HCT116 (cell line): ENCODE measurements at regions not wholly inside any gene's neighbourhood (a gene's known extent, or its start where the extent isn't known, plus 50 kb on each side); places are given as distances from the start of the nearest gene placed in this dataset.

ENCODE experiments used
- ATAC-seq: fragments of 200-7000 bp; cut with Tn5 transposase; 2 replicates; pipeline ENCODE4 v1.9.1; 2020; ENCODE audit warnings: mild to moderate bottlenecking, moderate library complexity
- BruUV-seq: library from RNA; stranded (reverse); fragments of 400-500 nt; replicated peaks from 2 replicates; lab custom pipeline; 2021; lab: Mats Ljungman, UMichigan
- CTCF ChIA-PET: fragments of 300-600 bp; sonication (Branson Sonifier 250); formaldehyde crosslinking; loops from one replicate; lab custom pipeline; 2021; ENCODE audit warnings: antibody characterized with exemption; lab: Charles Lee
- POLR2A ChIA-PET: fragments of 300-600, 350-600 bp; sonication (Branson Sonifier 250); formaldehyde crosslinking; loops from one replicate; lab custom pipeline; 2021; ENCODE audit warnings: antibody characterized with exemption; lab: Charles Lee
- RAD21 ChIA-PET, 2 experiments: fragments of 300-600 bp; sonication (Branson Sonifier 250); formaldehyde crosslinking; loops; one replicate each; lab custom pipeline; 2023; ENCODE audit warnings: low total read pairs in 2 of 2; ENCODE audit not compliant: uncharacterized antibody in 2 of 2, unreplicated experiment in 2 of 2, low non-redundant PET in 1 of 2; lab: Charles Lee
- DNase-seq: peaks from one replicate; pipeline ENCODE4 v3.0.0-alpha.2; 2010; ENCODE audit warnings: low read depth, low spot score
- H2AFZ ChIP-seq: fragments of 200-600 bp; shearing (Covaris generic), sonication (generic); 2 replicates; pipeline ENCODE4 v1.6.1; 2017; ENCODE audit warnings: low read depth, mixed run types, mixed read lengths, antibody characterized with exemption, low read length; ENCODE audit not compliant: poor library complexity, severe bottlenecking
- H3K27ac ChIP-seq: 2 replicates; pipeline ENCODE4 v1.5.1; 2012; ENCODE audit warnings: low read depth, low read length
- H3K27me3 ChIP-seq: fragments of 200-600 bp; sonication (generic); 2 replicates; pipeline ENCODE4 v1.6.1; 2016; ENCODE audit warnings: mixed run types, low read length, mixed read lengths; ENCODE audit not compliant: insufficient read depth
- H3K36me3 ChIP-seq, 2 experiments: fragments of 200-500 bp in 1 of 2; fragments of 200-600 bp in 1 of 2; sonication (Bioruptor generic) in 1 of 2; sonication (generic) in 1 of 2; 2 replicates each; pipeline versions ENCODE4 v1.5.1 to v1.6.1; 2014 to 2016; ENCODE audit warnings: low read length in 2 of 2, inconsistent platforms in 1 of 2, mixed read lengths in 1 of 2, mixed run types in 1 of 2; ENCODE audit not compliant: insufficient read depth in 2 of 2, control insufficient read depth in 1 of 2
- H3K4me1 ChIP-seq, 2 experiments: fragments of 200-600 bp in 1 of 2; sonication (generic) in 1 of 2; 2 replicates each; pipeline versions ENCODE4 v1.5.1 to v1.6.1; 2012 to 2017; ENCODE audit warnings: low read length in 2 of 2, inconsistent platforms in 1 of 2, mild to moderate bottlenecking in 1 of 2, mixed read lengths in 1 of 2, mixed run types in 1 of 2, moderate library complexity in 1 of 2; ENCODE audit not compliant: insufficient read depth in 2 of 2, control insufficient read depth in 1 of 2
- H3K4me2 ChIP-seq: fragments of 200-600 bp; sonication (generic); 2 replicates; pipeline ENCODE4 v1.6.1; 2017; ENCODE audit warnings: mixed run types, low read length, mixed read lengths
- H3K4me3 ChIP-seq, 2 experiments: fragments of 200-600 bp in 1 of 2; sonication (generic) in 1 of 2; replicated peaks in 1 of 2; 2 replicates each; pipeline ENCODE4 v1.5.1; 2011 to 2016; ENCODE audit warnings: low read length in 2 of 2, control low read depth in 1 of 2, low read depth in 1 of 2, mild to moderate bottlenecking in 1 of 2, mixed read lengths in 1 of 2, mixed run types in 1 of 2
- H3K79me2 ChIP-seq: fragments of 200-600 bp; sonication (generic); 2 replicates; pipeline ENCODE4 v1.6.1; 2017; ENCODE audit warnings: mild to moderate bottlenecking, mixed run types, low read length, moderate library complexity, mixed read lengths; ENCODE audit not compliant: insufficient read depth
- H3K9ac ChIP-seq: fragments of 200-600 bp; sonication (generic); 2 replicates; pipeline ENCODE4 v1.6.1; 2016; ENCODE audit warnings: low read length, mixed read lengths
- H3K9me2 ChIP-seq: fragments of 200-600 bp; sonication (generic), shearing (Covaris generic); 2 replicates; pipeline ENCODE4 v1.6.1; 2017; ENCODE audit warnings: mixed run types, mild to moderate bottlenecking, moderate library complexity; ENCODE audit not compliant: insufficient read depth
- H3K9me3 ChIP-seq, 2 experiments: fragments of 200-500 bp in 1 of 2; fragments of 200-600 bp in 1 of 2; sonication (Bioruptor generic) in 1 of 2; sonication (generic) in 1 of 2; 2 replicates each; pipeline ENCODE4 v1.6.1; 2014 to 2017; ENCODE audit warnings: low read length in 2 of 2, mixed read lengths in 2 of 2, inconsistent platforms in 1 of 2, low read depth in 1 of 2, mild to moderate bottlenecking in 1 of 2, mixed run types in 1 of 2, moderate library complexity in 1 of 2; ENCODE audit not compliant: control insufficient read depth in 1 of 2, insufficient read depth in 1 of 2
- H4K20me1 ChIP-seq: fragments of 200-600 bp; sonication (generic), shearing (Covaris generic); 2 replicates; pipeline ENCODE4 v1.6.1; 2017; ENCODE audit warnings: mixed run types, mild to moderate bottlenecking, moderate library complexity; ENCODE audit not compliant: insufficient read depth
- EZH2 ChIP-seq: fragments of 200-600 bp; sonication (generic); IDR thresholded peaks from 2 replicates; pipeline ENCODE4 v1.6.1; 2017; ENCODE audit warnings: antibody characterized with exemption, mixed run types
- EZH2phosphoT487 ChIP-seq: fragments of 200-600 bp; IDR thresholded peaks from 2 replicates; pipeline ENCODE4 v1.6.1; 2018; ENCODE audit warnings: antibody characterized with exemption, borderline replicate concordance
- JUND ChIP-seq: IDR thresholded peaks from 2 replicates; pipeline ENCODE4 v1.6.1; 2012
- SRF ChIP-seq: IDR thresholded peaks from 2 replicates; pipeline ENCODE4 v1.6.1; 2012; ENCODE audit warnings: low read depth
- ZNF274 ChIP-seq: fragments of 200-500 bp; sonication (Bioruptor generic); IDR thresholded peaks from 2 replicates; pipeline ENCODE4 v1.6.1; 2014; ENCODE audit warnings: mild to moderate bottlenecking, low read depth, low read length, inconsistent platforms
- intact Hi-C: fragments of 100-400 bp; cut with micrococcal nuclease; formaldehyde crosslinking; loops from 2 replicates; pipeline ENCODE4 v1.10.0; 2022
- TF ChIP-seq, protein P1 (sequence below): IDR thresholded peaks from 2 replicates; pipeline ENCODE4 v1.6.1; 2012
- TF ChIP-seq, protein P2 (sequence below), 3 experiments: fragments of 200-600 bp in 1 of 3; sonication (generic) in 1 of 3; IDR thresholded peaks in 2 of 3; conservative IDR thresholded peaks in 1 of 3; 2 replicates each; pipeline ENCODE4 v1.5.1; 2012 to 2017; ENCODE audit warnings: low read depth in 2 of 3, low read length in 2 of 3, antibody characterized with exemption in 1 of 3, borderline replicate concordance in 1 of 3, control low read depth in 1 of 3, mild to moderate bottlenecking in 1 of 3, mixed read lengths in 1 of 3, mixed run types in 1 of 3, moderate library complexity in 1 of 3; ENCODE audit not compliant: insufficient read depth in 1 of 3

DNA sequence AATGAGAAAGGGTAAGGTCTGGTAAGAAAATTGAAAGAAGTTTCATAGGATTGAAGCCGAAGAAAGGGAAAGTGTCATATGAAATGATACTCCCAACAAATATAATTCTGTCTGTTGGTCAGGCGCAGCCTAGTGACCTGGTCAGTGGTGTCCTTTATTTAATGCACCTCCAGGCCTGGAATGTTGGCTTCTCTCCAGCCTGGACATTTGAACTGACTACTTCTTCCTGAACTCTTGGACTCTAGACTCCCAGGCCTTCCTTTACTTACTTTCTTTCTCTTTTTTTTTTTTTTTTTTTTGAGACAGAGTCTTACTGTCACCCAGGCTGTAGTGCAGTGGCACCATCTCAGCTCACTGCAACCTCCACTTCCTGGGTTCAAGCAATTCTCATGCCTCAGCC lies 1381.5 kb upstream of the WWC1 start:
- ChIA-PET POLR2A (no interaction called here), RAD21 (no interaction called here), CTCF (no interaction called here)
- H3K9ac ChIP-seq: no peak overlapping the region
- no peaks in the 10 kb centered on the region for H3K36me3 ChIP-seq
- no peak overlapping the region for H3K27ac ChIP-seq
- no peaks in the 10 kb centered on the region for H3K4me1 ChIP-seq
- TF ChIP-seq, protein P1, sequence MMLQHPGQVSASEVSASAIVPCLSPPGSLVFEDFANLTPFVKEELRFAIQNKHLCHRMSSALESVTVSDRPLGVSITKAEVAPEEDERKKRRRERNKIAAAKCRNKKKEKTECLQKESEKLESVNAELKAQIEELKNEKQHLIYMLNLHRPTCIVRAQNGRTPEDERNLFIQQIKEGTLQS: no peak
- no peak for TF ChIP-seq EZH2phosphoT487
- TF ChIP-seq ZNF274: no peak
- no peak for TF ChIP-seq SRF
- TF ChIP-seq, protein P2, sequence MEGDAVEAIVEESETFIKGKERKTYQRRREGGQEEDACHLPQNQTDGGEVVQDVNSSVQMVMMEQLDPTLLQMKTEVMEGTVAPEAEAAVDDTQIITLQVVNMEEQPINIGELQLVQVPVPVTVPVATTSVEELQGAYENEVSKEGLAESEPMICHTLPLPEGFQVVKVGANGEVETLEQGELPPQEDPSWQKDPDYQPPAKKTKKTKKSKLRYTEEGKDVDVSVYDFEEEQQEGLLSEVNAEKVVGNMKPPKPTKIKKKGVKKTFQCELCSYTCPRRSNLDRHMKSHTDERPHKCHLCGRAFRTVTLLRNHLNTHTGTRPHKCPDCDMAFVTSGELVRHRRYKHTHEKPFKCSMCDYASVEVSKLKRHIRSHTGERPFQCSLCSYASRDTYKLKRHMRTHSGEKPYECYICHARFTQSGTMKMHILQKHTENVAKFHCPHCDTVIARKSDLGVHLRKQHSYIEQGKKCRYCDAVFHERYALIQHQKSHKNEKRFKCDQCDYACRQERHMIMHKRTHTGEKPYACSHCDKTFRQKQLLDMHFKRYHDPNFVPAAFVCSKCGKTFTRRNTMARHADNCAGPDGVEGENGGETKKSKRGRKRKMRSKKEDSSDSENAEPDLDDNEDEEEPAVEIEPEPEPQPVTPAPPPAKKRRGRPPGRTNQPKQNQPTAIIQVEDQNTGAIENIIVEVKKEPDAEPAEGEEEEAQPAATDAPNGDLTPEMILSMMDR (IDR thresholded peaks at IDR 0.05 in 2 of 3, conservative IDR thresholded peaks at IDR 0.05 in 1 of 3; ENCODE audit: borderline replicate concordance in 1 of 3, insufficient read depth in 1 of 3, low read depth in 2 of 3, low read length in 2 of 3): no peak
- TF ChIP-seq EZH2: no peak
- BruUV-seq: no TSS peak
- H3K27me3 ChIP-seq: no peaks in the 10 kb centered on the region
- H2AFZ ChIP-seq: no peak overlapping the region
- ATAC-seq: no peak
- no peaks in the 10 kb centered on the region for H4K20me1 ChIP-seq
- no peak overlapping the region for H3K4me3 ChIP-seq
- H3K79me2 ChIP-seq: no peaks in the 10 kb centered on the region
- intact Hi-C loops: no loop called here
- H3K4me2 ChIP-seq: no peak overlapping the region
- H3K9me2 ChIP-seq: no peaks in the 10 kb centered on the region
- no peak for DNase-seq
- H3K9me3 ChIP-seq: peaks cover 3 to 15% of the 10 kb centered on the region in 2 experiments; a peak in 2 of 4 replicates

DNA sequence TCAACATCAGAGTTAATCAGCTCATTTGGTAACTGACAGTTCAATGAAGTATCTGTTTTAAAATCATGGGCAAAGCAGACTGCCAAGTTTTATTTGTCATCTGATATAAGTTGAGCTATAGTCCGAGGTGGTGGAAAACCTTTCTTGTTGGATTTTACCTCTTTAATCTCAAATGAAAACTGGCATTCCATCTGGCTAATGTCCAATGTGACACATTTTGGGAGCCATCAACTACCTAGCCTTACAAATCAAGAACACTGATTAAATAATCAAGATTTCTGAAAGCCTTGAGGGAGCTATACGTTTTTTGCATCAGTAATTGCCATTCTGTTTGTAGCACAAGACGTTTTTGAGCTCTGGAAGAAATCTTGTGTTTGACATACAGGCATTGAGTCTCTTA lies 1380.5 kb upstream of the WWC1 start:
- H3K27ac ChIP-seq: no peak overlapping the region
- no peaks in the 10 kb centered on the region for H4K20me1 ChIP-seq
- no peak overlapping the region for H3K9ac ChIP-seq
- no peaks in the 10 kb centered on the region for H3K27me3 ChIP-seq
- intact Hi-C loops: no loop called here
- H3K4me2 ChIP-seq: no peak overlapping the region
- H2AFZ ChIP-seq: no peak overlapping the region
- no peaks in the 10 kb centered on the region for H3K36me3 ChIP-seq
- no TSS peak for BruUV-seq
- H3K9me2 ChIP-seq: no peaks in the 10 kb centered on the region
- H3K4me3 ChIP-seq: no peak overlapping the region
- ATAC-seq (no peak), DNase-seq (no peak)
- ChIA-PET RAD21 (no interaction called here), CTCF (no interaction called here), POLR2A (no interaction called here)
- TF ChIP-seq JUND: no peak
- TF ChIP-seq, protein P1: no peak
- H3K4me1 ChIP-seq: no peaks in the 10 kb centered on the region
- no peaks in the 10 kb centered on the region for H3K79me2 ChIP-seq
- H3K9me3 ChIP-seq: peaks cover 3 to 16% of the 10 kb centered on the region in 2 experiments; a peak in 2 of 4 replicates
